ENCODE measurements at regions not wholly inside any gene's neighbourhood (a gene's known extent, or its start where the extent isn't known, plus 50 kb on each side); places are given as distances from the start of the nearest gene placed in this dataset.

GRCh38 chr10:108275895-108276685 is 1111.6 kb upstream of the SORCS1 start:
- DNase-seq: no peak

GRCh38 chr10:108260383-108260906 is 1095.9 kb upstream of the SORCS1 start:
- no peak for DNase-seq

- DNase-seq: no peak
Measured at GRCh38 chr10:108254089-108254488, 1089.6 kb upstream of the SORCS1 start.

GRCh38 chr10:108252771-108253170 is 1088.3 kb upstream of the SORCS1 start:
- DNase-seq: no peak

GRCh38 chr10:108250936-108251620 is 1086.6 kb upstream of the SORCS1 start:
- peak; percentile 7 for DNase-seq

- peak; percentile 35 for DNase-seq
Measured at GRCh38 chr10:108249940-108250339, 1085.4 kb upstream of the SORCS1 start.

GRCh38 chr10:108244443-108245228 is 1080.1 kb upstream of the SORCS1 start:
- DNase-seq: no peak

- DNase-seq: no peak
Measured at GRCh38 chr10:108241166-108241565, 1076.7 kb upstream of the SORCS1 start.

- no peak for DNase-seq
Measured at GRCh38 chr10:108238261-108238660, 1073.8 kb upstream of the SORCS1 start.

- DNase-seq: no peak
Measured at GRCh38 chr10:108230478-108231170, 1066.1 kb upstream of the SORCS1 start.

GRCh38 chr10:108208732-108209131 is 1044.2 kb upstream of the SORCS1 start:
- no peak for DNase-seq

- DNase-seq: no peak
Measured at GRCh38 chr10:108208038-108208437, 1043.5 kb upstream of the SORCS1 start.

GRCh38 chr10:108204528-108205305 is 1040.2 kb upstream of the SORCS1 start:
- DNase-seq: peak; percentile 15

- no peak for DNase-seq
Measured at GRCh38 chr10:108203905-108204527, 1039.5 kb upstream of the SORCS1 start.

- DNase-seq: no peak
Measured at GRCh38 chr10:108187408-108188012, 1023.0 kb upstream of the SORCS1 start.

GRCh38 chr10:108184114-108184513 is 1019.6 kb upstream of the SORCS1 start:
- no peak for DNase-seq

- no peak for DNase-seq
Measured at GRCh38 chr10:108180878-108181277, 1016.4 kb upstream of the SORCS1 start.

- no peak for DNase-seq
Measured at GRCh38 chr10:108169846-108170245, 1005.3 kb upstream of the SORCS1 start.

GRCh38 chr10:108167766-108168165 is 1003.3 kb upstream of the SORCS1 start:
- DNase-seq: no peak

GRCh38 chr10:108166401-108166800 is 1001.9 kb upstream of the SORCS1 start:
- no peak for DNase-seq

GRCh38 chr10:108147346-108147745 is 982.8 kb upstream of the SORCS1 start:
- DNase-seq: no peak
